AG09319 (cell line): ENCODE measurements at regions not wholly inside any gene's neighbourhood (a gene's known extent, or its start where the extent isn't known, plus 50 kb on each side); places are given as distances from the start of the nearest gene placed in this dataset.
A peak's percentile ranks its signal among the peaks of the same experiment; 100 is the strongest.

Source experiments
- DNase-seq: peaks from one replicate; pipeline ENCODE4 v3.0.0-alpha.2; 2010; ENCODE audit warnings: low read depth; ENCODE audit errors: extremely low read depth
- CTCF ChIP-seq: IDR thresholded peaks from 2 replicates; pipeline ENCODE4 v1.5.1; 2011; ENCODE audit warnings: low read depth, mild to moderate bottlenecking, inconsistent platforms, low read length, moderate library complexity

GRCh38 chr6:56357616-56358373 lies 110.4 kb upstream of the COL21A1 start:
- DNase-seq, result no peak
- no peak for TF ChIP-seq CTCF

GRCh38 chr6:56356426-56356825 lies 109.0 kb upstream of the COL21A1 start:
- TF ChIP-seq CTCF, result no peak
- no peak for DNase-seq

- no peak for DNase-seq
- no peak for TF ChIP-seq CTCF
Observed at GRCh38 chr6:56353860-56354259, 106.5 kb upstream of the COL21A1 start.

GRCh38 chr6:56350628-56351260 lies 103.4 kb upstream of the COL21A1 start:
- no peak for TF ChIP-seq CTCF
- no peak for DNase-seq

- TF ChIP-seq CTCF, result no peak
- peak; percentile 66 for DNase-seq
Observed at GRCh38 chr6:56349194-56349593, 101.8 kb upstream of the COL21A1 start.

- no peak for TF ChIP-seq CTCF
- DNase-seq, result no peak
Observed at GRCh38 chr6:56348578-56348977, 101.2 kb upstream of the COL21A1 start.

- TF ChIP-seq CTCF, result no peak
- no peak for DNase-seq
Observed at GRCh38 chr6:56347526-56347925, 100.1 kb upstream of the COL21A1 start.
